ENCODE measurements at regions not wholly inside any gene's neighbourhood (a gene's known extent, or its start where the extent isn't known, plus 50 kb on each side); places are given as distances from the start of the nearest gene placed in this dataset.

DNA sequence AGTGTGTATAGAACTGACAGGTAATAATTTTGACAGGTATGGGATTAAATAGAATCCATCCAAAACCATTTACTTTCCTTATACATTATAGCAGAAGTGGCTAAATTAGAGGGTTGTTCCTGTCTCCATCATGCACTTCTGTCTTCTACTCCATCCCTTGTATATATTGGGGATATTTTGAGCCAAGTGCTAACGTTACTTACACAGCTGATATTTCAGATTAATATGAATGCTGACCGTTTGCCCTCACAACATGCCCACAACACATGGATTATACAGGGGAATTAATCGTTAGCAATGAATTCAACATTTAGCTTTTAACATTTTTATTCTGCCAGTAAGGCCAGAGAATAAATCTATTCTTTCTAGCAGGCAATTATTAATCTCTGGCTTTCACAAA lies 1125.0 kb upstream of the FAM98A start:
- RAD21 ChIA-PET (ENCODE audit: unreplicated experiment) = interaction anchor here (1.8 kb wide), 1 partner anchor 14 kb away, joined by 6 read pairs; no protein-coding TSS in a partner anchor
- H3K9me3 ChIP-seq (replicated peaks; ENCODE audit: control insufficient read depth, insufficient read depth, low read length) = no peaks in the 10 kb centered on the region
- H3K4me3 ChIP-seq = no peak overlapping the region
- H3K79me2 ChIP-seq (ENCODE audit: control insufficient read depth, insufficient read depth, low read length) = no peaks in the 10 kb centered on the region
- no peak overlapping the region for H3K27ac ChIP-seq (ENCODE audit: control insufficient read depth, insufficient read depth)
- no peak overlapping the region for H3K9ac ChIP-seq (ENCODE audit: control insufficient read depth, insufficient read depth, low read length)
- DNase-seq (ENCODE audit: low read depth, low spot score) (no peak), ATAC-seq (no peak), FAIRE-seq (no peak)
- H2AFZ ChIP-seq (ENCODE audit: control insufficient read depth, low read depth, low read length) = no peak overlapping the region
- H4K20me1 ChIP-seq (ENCODE audit: control insufficient read depth, insufficient read depth) = no peaks in the 10 kb centered on the region
- no peak overlapping the region for H3K4me2 ChIP-seq (ENCODE audit: control insufficient read depth, insufficient read depth)
- no peaks in the 10 kb centered on the region for H3K4me1 ChIP-seq (ENCODE audit: control insufficient read depth, insufficient read depth, low read length)
- intact Hi-C loops (cut with micrococcal nuclease; ENCODE audit: unreplicated experiment) (no loop called here), in situ Hi-C loops (cut with MboI) (no loop called here)
- H3K36me3 ChIP-seq (ENCODE audit: control insufficient read depth in 2 of 2, insufficient read depth in 2 of 2, low read length in 1 of 2) = no peaks in the 10 kb centered on the region
- POLR2A ChIA-PET = no interaction called here
- 11% methylated on average over 3 of the region's 3 CpGs for WGBS (ENCODE audit: insufficient coverage, insufficient replicate concordance, low lambda C conversion rate, missing lambda C conversion rate)
- no peak for TF ChIP-seq BACH1 (IDR thresholded peaks at IDR 0.05; ENCODE audit: borderline replicate concordance)
- TF ChIP-seq, protein P1, sequence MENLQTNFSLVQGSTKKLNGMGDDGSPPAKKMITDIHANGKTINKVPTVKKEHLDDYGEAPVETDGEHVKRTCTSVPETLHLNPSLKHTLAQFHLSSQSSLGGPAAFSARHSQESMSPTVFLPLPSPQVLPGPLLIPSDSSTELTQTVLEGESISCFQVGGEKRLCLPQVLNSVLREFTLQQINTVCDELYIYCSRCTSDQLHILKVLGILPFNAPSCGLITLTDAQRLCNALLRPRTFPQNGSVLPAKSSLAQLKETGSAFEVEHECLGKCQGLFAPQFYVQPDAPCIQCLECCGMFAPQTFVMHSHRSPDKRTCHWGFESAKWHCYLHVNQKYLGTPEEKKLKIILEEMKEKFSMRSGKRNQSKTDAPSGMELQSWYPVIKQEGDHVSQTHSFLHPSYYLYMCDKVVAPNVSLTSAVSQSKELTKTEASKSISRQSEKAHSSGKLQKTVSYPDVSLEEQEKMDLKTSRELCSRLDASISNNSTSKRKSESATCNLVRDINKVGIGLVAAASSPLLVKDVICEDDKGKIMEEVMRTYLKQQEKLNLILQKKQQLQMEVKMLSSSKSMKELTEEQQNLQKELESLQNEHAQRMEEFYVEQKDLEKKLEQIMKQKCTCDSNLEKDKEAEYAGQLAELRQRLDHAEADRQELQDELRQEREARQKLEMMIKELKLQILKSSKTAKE (IDR thresholded peaks at IDR 0.05; ENCODE audit: low read depth, poor library complexity, severe bottlenecking) = no peak
- TF ChIP-seq, protein P2, sequence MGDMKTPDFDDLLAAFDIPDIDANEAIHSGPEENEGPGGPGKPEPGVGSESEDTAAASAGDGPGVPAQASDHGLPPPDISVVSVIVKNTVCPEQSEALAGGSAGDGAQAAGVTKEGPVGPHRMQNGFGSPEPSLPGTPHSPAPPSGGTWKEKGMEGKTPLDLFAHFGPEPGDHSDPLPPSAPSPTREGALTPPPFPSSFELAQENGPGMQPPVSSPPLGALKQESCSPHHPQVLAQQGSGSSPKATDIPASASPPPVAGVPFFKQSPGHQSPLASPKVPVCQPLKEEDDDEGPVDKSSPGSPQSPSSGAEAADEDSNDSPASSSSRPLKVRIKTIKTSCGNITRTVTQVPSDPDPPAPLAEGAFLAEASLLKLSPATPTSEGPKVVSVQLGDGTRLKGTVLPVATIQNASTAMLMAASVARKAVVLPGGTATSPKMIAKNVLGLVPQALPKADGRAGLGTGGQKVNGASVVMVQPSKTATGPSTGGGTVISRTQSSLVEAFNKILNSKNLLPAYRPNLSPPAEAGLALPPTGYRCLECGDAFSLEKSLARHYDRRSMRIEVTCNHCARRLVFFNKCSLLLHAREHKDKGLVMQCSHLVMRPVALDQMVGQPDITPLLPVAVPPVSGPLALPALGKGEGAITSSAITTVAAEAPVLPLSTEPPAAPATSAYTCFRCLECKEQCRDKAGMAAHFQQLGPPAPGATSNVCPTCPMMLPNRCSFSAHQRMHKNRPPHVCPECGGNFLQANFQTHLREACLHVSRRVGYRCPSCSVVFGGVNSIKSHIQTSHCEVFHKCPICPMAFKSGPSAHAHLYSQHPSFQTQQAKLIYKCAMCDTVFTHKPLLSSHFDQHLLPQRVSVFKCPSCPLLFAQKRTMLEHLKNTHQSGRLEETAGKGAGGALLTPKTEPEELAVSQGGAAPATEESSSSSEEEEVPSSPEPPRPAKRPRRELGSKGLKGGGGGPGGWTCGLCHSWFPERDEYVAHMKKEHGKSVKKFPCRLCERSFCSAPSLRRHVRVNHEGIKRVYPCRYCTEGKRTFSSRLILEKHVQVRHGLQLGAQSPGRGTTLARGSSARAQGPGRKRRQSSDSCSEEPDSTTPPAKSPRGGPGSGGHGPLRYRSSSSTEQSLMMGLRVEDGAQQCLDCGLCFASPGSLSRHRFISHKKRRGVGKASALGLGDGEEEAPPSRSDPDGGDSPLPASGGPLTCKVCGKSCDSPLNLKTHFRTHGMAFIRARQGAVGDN (IDR thresholded peaks at IDR 0.05) = no peak
- TF ChIP-seq ZSCAN29 (IDR thresholded peaks at IDR 0.05) = no peak
- no peak for TF ChIP-seq NR2C1 (IDR thresholded peaks at IDR 0.05)
- no peak for TF ChIP-seq SPI1 (IDR thresholded peaks at IDR 0.05; ENCODE audit: borderline replicate concordance, insufficient read depth, low read depth, low read length)
- no peak for TF ChIP-seq POLR2A (IDR thresholded peaks at IDR 0.05; ENCODE audit: low read depth, low read length)
- TF ChIP-seq, protein P3, sequence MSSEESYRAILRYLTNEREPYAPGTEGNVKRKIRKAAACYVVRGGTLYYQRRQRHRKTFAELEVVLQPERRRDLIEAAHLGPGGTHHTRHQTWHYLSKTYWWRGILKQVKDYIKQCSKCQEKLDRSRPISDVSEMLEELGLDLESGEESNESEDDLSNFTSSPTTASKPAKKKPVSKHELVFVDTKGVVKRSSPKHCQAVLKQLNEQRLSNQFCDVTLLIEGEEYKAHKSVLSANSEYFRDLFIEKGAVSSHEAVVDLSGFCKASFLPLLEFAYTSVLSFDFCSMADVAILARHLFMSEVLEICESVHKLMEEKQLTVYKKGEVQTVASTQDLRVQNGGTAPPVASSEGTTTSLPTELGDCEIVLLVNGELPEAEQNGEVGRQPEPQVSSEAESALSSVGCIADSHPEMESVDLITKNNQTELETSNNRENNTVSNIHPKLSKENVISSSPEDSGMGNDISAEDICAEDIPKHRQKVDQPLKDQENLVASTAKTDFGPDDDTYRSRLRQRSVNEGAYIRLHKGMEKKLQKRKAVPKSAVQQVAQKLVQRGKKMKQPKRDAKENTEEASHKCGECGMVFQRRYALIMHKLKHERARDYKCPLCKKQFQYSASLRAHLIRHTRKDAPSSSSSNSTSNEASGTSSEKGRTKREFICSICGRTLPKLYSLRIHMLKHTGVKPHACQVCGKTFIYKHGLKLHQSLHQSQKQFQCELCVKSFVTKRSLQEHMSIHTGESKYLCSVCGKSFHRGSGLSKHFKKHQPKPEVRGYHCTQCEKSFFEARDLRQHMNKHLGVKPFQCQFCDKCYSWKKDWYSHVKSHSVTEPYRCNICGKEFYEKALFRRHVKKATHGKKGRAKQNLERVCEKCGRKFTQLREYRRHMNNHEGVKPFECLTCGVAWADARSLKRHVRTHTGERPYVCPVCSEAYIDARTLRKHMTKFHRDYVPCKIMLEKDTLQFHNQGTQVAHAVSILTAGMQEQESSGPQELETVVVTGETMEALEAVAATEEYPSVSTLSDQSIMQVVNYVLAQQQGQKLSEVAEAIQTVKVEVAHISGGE (CRISPR knock-in tag; IDR thresholded peaks at IDR 0.05) = no peak
- TF ChIP-seq ZBED1 (IDR thresholded peaks at IDR 0.05; ENCODE audit: borderline replicate concordance) = no peak
- TF ChIP-seq TCF7 (IDR thresholded peaks at IDR 0.05; ENCODE audit: borderline replicate concordance) = no peak
- TF ChIP-seq, protein P4, sequence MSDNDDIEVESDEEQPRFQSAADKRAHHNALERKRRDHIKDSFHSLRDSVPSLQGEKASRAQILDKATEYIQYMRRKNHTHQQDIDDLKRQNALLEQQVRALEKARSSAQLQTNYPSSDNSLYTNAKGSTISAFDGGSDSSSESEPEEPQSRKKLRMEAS (IDR thresholded peaks at IDR 0.05; ENCODE audit: low read depth, low read length) = no peak
- TF ChIP-seq, protein P5, sequence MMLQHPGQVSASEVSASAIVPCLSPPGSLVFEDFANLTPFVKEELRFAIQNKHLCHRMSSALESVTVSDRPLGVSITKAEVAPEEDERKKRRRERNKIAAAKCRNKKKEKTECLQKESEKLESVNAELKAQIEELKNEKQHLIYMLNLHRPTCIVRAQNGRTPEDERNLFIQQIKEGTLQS (IDR thresholded peaks at IDR 0.05; ENCODE audit: borderline replicate concordance, extremely low read depth, low read depth, low read length) = no peak
- no TSS peak for BruUV-seq (replicated peaks)
- CTCF ChIA-PET = interaction anchor here (0.7 kb wide), 1 partner anchor 11 kb away, joined by 3 read pairs; no protein-coding TSS in a partner anchor
- SMC1A ChIA-PET (ENCODE audit: uncharacterized antibody, unreplicated experiment) = interaction anchor here (0.6 to 0.9 kb wide), 2 partner anchors 13 to 17 kb away, joined by 3 read pairs; no protein-coding TSS in a partner anchor
- H3K27me3 ChIP-seq (replicated peaks in 1 of 2; ENCODE audit: control insufficient read depth in 2 of 2, insufficient read depth in 2 of 2, low read length in 1 of 2) = no peaks in the 10 kb centered on the region

Measured in GM12878 (cell line).